Stromal cell of bone marrow (primary cell): ENCODE measurements at regions not wholly inside any gene's neighbourhood (a gene's known extent, or its start where the extent isn't known, plus 50 kb on each side); places are given as distances from the start of the nearest gene placed in this dataset.
"Not testable (repeated sequence)": the region's sequence is repeated elsewhere in the genome, so short reads cannot be mapped to it uniquely, and the experiment has no call there.

Experiments
- DNase-seq: peaks from one replicate; pipeline ENCODE4 v3.0.0-alpha.2; 2012; ENCODE audit warnings: low read depth

DNA sequence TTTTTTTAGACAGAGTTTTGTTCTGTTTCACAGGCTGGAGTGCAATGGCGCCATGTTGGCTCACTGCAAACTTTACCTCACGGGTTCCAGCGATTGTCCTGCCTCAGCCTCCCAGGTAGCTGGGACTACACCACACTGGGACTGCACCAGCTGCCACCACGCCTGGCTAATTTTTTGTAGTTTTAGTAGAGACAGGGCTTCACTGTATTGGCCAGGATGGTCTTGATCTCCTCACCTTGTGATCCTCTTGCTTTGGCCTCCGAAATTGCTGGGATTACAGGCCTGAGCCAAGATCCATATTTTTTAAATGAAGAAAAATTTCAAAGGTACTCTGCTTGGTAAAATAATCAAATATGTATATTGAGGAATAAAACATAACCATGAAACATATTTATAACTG is 195.8 kb upstream of the TPTE start:
- peak; percentile 6 for DNase-seq

- not testable (repeated sequence) for DNase-seq
These were observed 195.2 kb upstream of the TPTE start for GRCh38 chr21:10326146-10326545.

GRCh38 chr21:10328646-10329045 is 192.7 kb upstream of the TPTE start:
- DNase-seq: not testable (repeated sequence)

- DNase-seq: not testable (repeated sequence)
These were observed 190.7 kb upstream of the TPTE start for GRCh38 chr21:10330641-10331119.

GRCh38 chr21:10331134-10331533 is 190.2 kb upstream of the TPTE start:
- DNase-seq: not testable (repeated sequence)

GRCh38 chr21:10332935-10333334 is 188.4 kb upstream of the TPTE start:
- DNase-seq: not testable (repeated sequence)

DNA sequence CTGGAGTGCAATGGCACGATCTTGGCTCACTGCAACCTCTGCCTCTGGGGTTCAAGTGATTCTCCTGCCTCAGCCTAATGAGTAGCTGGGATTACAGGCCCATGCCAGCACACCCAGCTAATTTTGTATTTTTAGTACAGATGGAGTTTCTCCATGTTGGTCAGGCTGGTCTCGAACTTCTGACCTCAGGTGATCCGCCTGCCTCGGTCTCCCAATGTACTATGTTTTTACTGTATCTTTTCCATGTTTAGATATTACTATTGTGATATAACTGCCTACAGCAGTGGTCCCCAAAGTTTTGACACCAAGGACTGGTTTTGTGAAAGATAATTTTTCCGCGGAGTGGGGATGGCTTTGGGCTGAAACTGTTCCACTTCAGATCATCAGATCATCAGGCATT is 187.0 kb upstream of the TPTE start:
- not testable (repeated sequence) for DNase-seq

DNA sequence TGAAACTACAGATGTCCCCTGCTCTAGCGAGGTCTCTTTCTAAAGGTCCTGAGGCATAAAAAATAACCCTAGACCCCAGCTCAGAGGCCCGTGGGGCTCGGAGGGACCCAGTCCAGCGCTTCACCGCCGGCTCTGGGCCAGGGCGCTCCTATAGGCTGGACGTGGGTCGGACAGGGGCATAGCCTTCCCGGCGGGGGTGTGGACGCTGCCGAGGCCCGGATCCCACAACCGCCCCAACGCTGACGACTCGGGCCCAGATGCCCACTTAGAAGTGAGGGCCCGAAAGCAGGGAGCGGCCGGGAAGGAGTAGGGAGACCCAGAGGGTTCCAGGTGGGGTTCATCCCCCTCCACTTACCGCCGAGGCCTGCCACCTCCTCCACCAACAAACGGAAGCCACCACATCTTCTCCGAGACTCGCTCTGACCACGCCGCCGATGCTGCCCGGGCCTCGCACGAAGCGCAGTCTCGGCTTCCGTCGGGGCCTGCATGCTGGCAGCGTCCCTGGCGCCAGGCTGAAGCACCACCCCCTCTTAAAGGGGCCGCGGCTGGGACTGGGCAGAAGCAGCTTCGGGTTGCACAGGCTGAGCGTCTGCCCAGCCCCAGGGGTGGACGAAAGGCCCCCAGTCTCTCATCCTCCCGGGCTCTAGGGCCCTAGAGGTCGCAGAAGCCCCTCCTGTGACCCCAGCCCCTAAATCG is 179.0 kb upstream of the TPTE start:
- not testable (repeated sequence) for DNase-seq

- not testable (repeated sequence) for DNase-seq
These were observed 178.0 kb upstream of the TPTE start for GRCh38 chr21:10343146-10343935.

DNA sequence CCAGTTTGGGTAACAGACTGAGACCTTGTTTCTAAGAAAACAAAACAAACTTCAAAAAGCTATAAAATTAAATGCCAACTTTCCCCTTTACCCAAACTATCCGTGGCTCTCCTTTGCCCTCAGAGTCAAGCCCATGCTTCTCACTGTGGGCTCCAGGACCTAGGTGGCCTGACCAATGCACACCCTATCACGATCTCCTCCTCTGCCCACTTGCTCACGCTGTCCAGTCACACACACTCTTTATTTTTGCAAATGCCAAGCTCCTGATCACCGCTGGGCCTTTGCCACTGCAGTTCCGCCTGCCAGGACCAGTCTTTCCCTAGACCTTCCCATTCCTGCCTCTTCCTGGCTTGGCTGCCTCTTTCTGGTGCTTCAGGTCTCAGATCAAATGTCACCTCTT is 177.1 kb upstream of the TPTE start:
- DNase-seq: not testable (repeated sequence)

DNA sequence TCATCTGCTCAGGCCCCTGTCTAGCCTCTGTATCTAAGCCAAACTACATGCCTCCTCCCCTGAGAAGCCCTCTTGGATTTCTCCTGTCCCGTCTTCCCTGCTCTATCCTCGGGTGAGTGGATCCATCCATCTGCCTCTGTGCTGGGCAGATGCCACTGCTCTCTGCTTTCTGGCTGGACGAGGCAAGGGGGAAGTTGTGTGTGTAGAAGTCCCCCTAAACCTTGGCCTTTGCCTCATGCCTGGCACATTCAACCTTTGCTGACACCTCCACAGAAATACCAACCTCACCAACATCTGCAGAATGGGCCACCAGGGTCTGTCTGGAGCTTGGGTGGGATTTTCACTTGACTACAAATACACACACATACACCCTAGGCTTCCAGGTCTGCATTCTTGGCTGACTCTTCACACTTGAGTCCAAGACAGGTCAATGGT is 176.2 kb upstream of the TPTE start:
- not testable (repeated sequence) for DNase-seq

DNA sequence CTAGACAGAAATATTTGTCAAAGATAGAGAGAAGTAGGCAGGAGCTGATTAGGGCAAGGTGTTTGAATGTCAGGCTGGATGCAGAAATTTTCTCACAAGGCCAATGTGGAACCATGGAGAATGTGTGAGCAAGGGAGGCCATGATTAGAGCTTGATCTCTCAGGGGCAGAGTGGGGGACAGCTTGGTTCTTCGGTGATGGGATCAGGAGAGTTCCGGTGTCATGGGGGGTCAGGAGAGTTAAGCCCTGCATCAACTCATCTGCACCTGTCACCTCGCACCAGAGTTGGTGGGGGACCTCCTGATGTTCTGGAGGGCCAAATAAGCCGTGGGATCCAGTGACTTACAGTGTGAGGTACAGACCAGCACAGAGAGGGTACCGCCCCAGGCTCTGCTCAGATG is 175.1 kb upstream of the TPTE start:
- not testable (repeated sequence) for DNase-seq

GRCh38 chr21:10346933-10347615 is 174.3 kb upstream of the TPTE start:
- not testable (repeated sequence) for DNase-seq

GRCh38 chr21:10347675-10348074 is 173.7 kb upstream of the TPTE start:
- DNase-seq: not testable (repeated sequence)

GRCh38 chr21:10348150-10348549 is 173.2 kb upstream of the TPTE start:
- not testable (repeated sequence) for DNase-seq

GRCh38 chr21:10354851-10355578 is 166.4 kb upstream of the TPTE start:
- not testable (repeated sequence) for DNase-seq

DNA sequence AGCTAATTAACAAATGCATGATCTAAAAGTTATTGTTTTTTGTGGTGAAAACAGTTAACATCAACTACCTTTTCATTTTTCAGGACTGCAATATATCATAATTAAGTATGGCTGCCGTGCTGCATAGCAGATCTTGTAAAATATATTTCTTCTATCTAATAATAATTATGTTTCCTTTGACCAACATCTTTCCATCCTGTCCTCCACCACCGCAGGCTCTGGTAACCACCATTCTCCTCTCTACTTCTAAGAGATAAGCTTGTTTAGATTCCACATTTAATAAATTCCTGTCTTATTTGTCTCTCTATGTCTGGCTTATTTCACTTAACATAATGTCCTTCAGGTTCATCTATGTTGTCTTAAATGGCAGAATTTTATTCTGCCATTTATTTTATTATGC is 162.3 kb upstream of the TPTE start:
- not testable (repeated sequence) for DNase-seq

DNA sequence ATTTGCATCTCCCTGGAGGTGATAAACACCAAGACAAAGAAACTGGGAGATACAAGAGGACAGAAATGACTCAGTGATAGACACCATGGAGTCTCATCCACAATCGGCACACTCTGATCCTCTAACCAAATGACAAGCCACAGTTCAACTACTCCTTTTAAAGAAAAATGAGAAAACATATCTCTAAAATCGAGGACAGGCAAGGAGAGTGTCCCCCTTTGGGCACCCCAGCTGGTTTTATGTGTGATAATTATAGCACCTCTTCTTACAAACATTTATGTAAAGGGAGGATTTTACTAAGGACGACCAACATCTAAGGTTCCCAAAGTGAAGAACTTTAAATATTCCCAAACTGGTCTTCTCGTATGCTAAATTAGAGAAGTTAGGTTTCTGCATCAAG is 161.5 kb upstream of the TPTE start:
- DNase-seq: not testable (repeated sequence)

DNA sequence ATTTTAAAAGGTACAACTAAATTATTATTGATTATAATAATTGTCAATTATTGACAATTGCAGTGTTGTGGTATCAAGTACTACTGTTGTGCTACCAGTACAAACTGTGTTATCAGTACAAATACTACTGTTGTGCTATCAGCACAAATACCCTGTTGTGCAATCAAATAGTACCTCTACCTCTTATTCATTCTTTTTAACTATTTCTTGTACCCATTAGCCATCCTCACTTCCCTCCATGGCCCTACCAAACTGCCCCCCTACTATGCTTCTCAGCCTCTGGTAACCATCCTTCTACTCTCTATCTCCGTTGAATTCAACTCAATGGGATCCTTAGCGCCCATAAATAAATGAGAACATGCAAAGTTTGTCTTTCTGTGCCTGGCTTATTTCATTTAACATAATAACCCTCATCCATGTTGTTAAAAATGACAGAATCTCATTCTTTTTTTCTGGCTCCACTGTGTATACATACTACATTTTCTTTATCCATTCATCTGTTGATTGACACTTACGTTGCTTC is 160.1 kb upstream of the TPTE start:
- not testable (repeated sequence) for DNase-seq

DNA sequence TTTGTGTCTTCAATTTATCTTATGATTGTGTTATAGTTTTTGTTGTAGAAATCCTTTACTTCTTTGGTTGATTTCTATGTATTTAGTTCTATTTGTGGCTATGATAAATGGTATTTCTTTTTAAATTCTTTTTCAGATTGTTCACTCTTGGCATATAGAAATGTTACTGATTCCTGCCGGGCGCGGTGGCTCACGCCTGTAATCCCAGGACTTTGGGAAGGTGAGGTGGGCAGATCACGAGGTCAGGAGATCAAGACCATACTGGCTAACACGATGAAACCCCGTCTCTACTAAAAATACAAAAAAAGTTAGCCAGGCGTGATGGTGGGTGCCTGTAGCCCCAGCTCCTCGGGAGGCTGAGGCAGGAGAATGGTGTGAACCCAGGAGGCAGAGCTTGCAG is 158.6 kb upstream of the TPTE start:
- not testable (repeated sequence) for DNase-seq

DNA sequence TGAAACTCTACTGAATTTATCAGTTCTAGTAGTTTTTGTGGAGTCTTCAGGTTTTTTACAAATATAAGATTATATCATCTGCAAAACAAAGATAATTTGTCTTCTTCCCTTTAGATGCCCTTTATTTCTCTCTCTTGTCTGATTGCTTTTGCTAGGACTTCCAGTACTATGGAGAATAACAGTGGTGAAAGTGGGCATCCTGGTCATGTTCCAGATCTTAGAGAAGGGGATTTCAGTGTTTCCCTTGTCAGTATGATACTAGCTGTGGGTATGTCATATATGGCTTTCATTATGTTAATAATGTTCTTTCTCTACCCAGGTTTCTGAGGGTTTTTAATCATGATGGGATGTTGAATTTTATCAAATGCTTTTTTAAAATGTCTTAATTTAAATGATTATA is 158.1 kb upstream of the TPTE start:
- DNase-seq: not testable (repeated sequence)

DNA sequence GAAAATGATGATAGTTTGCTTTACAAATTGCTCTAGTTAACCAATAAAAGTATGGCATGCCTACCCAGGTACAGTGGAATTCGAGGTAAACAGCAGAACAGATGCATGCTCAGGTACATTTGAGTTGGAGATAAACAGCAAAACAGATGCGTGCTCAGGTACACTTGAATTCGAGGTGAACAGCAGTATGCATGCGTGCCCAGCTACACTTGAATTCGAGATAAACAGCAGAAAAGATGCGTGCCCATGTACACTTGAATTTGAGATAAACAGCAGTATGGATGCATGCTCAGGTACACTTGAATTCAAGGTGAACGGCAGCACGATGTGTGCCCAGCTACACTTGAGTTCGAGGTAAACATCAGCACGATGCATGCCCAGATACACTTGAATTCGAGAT is 155.2 kb upstream of the TPTE start:
- not testable (repeated sequence) for DNase-seq
